ENCODE measurements at regions not wholly inside any gene's neighbourhood (a gene's known extent, or its start where the extent isn't known, plus 50 kb on each side); places are given as distances from the start of the nearest gene placed in this dataset.
"Not testable (repeated sequence)": the region's sequence is repeated elsewhere in the genome, so short reads cannot be mapped to it uniquely, and the experiment has no call there.

- DNase-seq: peak in 1 of 5 donors; percentile 58
Measured at GRCh38 chr5:62233083-62234046, 72.6 kb upstream of the KIF2A start.

GRCh38 chr5:62236593-62236992 lies 69.4 kb upstream of the KIF2A start:
- DNase-seq: peak in 1 of 5 donors; percentile 47

- not testable (repeated sequence) for DNase-seq
Measured at GRCh38 chr5:62237944-62238343, 68.1 kb upstream of the KIF2A start.

GRCh38 chr5:62238584-62238983 lies 67.4 kb upstream of the KIF2A start:
- not testable (repeated sequence) for DNase-seq

- not testable (repeated sequence) for DNase-seq
Measured at GRCh38 chr5:62240494-62240893, 65.5 kb upstream of the KIF2A start.

GRCh38 chr5:62242000-62242399 lies 64.0 kb upstream of the KIF2A start:
- DNase-seq: not testable (repeated sequence)

- DNase-seq: not testable (repeated sequence)
Measured at GRCh38 chr5:62243046-62243445, 63.0 kb upstream of the KIF2A start.

GRCh38 chr5:62248192-62248591 lies 57.8 kb upstream of the KIF2A start:
- not testable (repeated sequence) for DNase-seq

GRCh38 chr5:62250085-62250484 lies 55.9 kb upstream of the KIF2A start:
- DNase-seq: not testable (repeated sequence)

- not testable (repeated sequence) for DNase-seq
Measured at GRCh38 chr5:62250919-62251318, 55.1 kb upstream of the KIF2A start.

GRCh38 chr5:62252519-62252918 lies 53.5 kb upstream of the KIF2A start:
- DNase-seq: not testable (repeated sequence)

GRCh38 chr5:62255551-62255950 lies 50.5 kb upstream of the KIF2A start:
- not testable (repeated sequence) for DNase-seq

GRCh38 chr5:62256161-62257019 lies 49.6 kb upstream of the KIF2A start:
- peak in 1 of 5 donors; percentile 50 for DNase-seq

All from T-helper 1 cell (primary cell).